T-helper 1 cell treated with Interleukin-12 subunit alpha and Interleukin-12 subunit beta and Interleukin-4 antibody, amounts not matched to agents 30 μg/mL and 1 μg/mL, for 36 hours (primary cell): ENCODE measurements at regions not wholly inside any gene's neighbourhood (a gene's known extent, or its start where the extent isn't known, plus 50 kb on each side); places are given as distances from the start of the nearest gene placed in this dataset.

Source experiments
- H3K27ac Mint-ChIP-seq: one replicate; pipeline ENCODE4 v1.8.0; 2021; ENCODE audit warnings: mild to moderate bottlenecking, mixed read lengths
- H3K27me3 Mint-ChIP-seq: one replicate; pipeline ENCODE4 v1.8.0; 2021; ENCODE audit warnings: low read depth, mixed read lengths
- H3K36me3 Mint-ChIP-seq: one replicate; pipeline ENCODE4 v1.8.0; 2021; ENCODE audit warnings: low read depth, mixed read lengths
- H3K4me1 Mint-ChIP-seq: one replicate; pipeline ENCODE4 v1.8.0; 2021; ENCODE audit warnings: low read depth, mixed read lengths
- H3K4me3 Mint-ChIP-seq: one replicate; pipeline ENCODE4 v1.8.0; 2021; ENCODE audit warnings: mild to moderate bottlenecking, moderate library complexity, mixed read lengths
- H3K9me3 Mint-ChIP-seq: one replicate; pipeline ENCODE4 v1.8.0; 2021; ENCODE audit warnings: mixed read lengths

DNA sequence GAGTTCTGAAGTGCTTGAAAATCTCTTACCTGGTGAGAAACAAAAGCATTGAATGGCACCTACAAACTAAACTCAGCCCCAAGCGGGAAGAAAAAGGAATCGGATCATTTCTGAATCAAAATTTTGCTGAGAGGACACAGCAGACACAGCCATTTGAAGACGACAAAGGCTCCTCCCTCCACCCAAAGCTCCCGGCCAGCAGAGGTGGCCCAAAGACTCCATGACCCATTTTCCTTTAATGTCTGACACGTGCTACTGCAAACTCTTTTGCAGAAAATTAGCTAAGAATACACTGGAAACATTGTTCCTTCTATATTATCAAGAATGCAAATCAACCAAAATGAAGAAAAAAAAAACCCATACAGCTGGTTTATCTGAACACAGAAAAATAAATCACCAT lies 85.9 kb upstream of the FOXN3 start:
- Mint-ChIP-seq H3K36me3 (peaks cover 9% of the 10 kb centered on the region), H3K9me3 (no peaks in the 10 kb centered on the region), H3K4me3 (no peak overlapping the region), H3K27ac (no peak overlapping the region), H3K27me3 (no peaks in the 10 kb centered on the region), H3K4me1 (peaks cover 22% of the 10 kb centered on the region)

DNA sequence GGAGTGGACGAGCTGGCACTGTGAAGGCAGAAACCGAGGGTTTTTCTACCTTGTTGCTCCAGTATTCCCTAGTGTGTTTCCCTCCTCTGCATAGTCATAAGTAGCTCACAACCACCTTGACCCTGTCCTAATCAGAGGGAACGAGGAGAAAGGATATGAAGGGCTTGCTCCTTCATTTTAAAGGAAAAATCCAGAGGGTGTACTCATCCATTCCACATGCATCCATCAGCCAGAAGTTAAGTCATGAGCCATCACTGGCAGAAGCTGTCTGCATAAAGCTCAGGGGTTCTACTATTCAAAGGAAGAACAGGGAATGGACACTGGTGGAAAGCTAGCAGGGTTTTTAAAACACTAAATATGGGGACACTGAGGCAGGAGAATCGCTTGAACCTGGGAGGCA lies 84.3 kb upstream of the FOXN3 start:
- Mint-ChIP-seq H3K27ac (no peak overlapping the region), H3K9me3 (no peaks in the 10 kb centered on the region), H3K36me3 (peaks cover 9% of the 10 kb centered on the region)

DNA sequence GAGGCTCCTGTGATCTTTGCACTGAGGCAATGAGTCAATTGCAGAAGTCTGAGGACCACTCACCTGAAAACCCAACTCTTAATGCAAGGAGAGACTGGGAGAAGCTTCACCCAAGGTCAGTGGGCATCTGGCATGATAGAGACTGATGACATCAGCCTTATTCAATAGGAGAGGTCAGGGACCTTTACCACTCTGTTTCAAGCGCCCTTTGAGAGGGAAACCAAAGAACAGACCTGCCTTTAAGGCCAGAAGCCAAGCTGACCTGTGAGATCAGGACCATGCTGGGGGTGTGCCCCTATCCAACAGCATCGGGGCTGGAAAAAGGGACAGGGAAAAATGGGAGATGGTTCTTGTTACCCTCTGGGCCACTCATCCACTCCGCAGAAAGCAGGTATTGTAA lies 83.3 kb upstream of the FOXN3 start:
- no peaks in the 10 kb centered on the region for H3K27me3 Mint-ChIP-seq
- H3K4me1 Mint-ChIP-seq, result peaks cover 16% of the 10 kb centered on the region
- no peaks in the 10 kb centered on the region for H3K9me3 Mint-ChIP-seq
- no peak overlapping the region for H3K4me3 Mint-ChIP-seq
- H3K27ac Mint-ChIP-seq, result no peak overlapping the region
- peaks cover 9% of the 10 kb centered on the region for H3K36me3 Mint-ChIP-seq

More for the DNA sequence above, 84.3 kb upstream of the FOXN3 start:
- Mint-ChIP-seq H3K4me1 (peaks cover 16% of the 10 kb centered on the region), H3K4me3 (no peak overlapping the region), H3K27me3 (no peaks in the 10 kb centered on the region)

GRCh38 chr14:89498878-89499277 lies 81.8 kb upstream of the FOXN3 start:
- H3K36me3 Mint-ChIP-seq, result peaks cover 8% of the 10 kb centered on the region
- H3K27ac Mint-ChIP-seq, result no peak overlapping the region
- no peak overlapping the region for H3K4me3 Mint-ChIP-seq
- H3K9me3 Mint-ChIP-seq, result no peaks in the 10 kb centered on the region
- no peaks in the 10 kb centered on the region for H3K27me3 Mint-ChIP-seq
- H3K4me1 Mint-ChIP-seq, result peaks cover 4% of the 10 kb centered on the region

GRCh38 chr14:89495718-89496117 lies 78.7 kb upstream of the FOXN3 start:
- H3K9me3 Mint-ChIP-seq, result no peaks in the 10 kb centered on the region
- no peak overlapping the region for H3K4me3 Mint-ChIP-seq

DNA sequence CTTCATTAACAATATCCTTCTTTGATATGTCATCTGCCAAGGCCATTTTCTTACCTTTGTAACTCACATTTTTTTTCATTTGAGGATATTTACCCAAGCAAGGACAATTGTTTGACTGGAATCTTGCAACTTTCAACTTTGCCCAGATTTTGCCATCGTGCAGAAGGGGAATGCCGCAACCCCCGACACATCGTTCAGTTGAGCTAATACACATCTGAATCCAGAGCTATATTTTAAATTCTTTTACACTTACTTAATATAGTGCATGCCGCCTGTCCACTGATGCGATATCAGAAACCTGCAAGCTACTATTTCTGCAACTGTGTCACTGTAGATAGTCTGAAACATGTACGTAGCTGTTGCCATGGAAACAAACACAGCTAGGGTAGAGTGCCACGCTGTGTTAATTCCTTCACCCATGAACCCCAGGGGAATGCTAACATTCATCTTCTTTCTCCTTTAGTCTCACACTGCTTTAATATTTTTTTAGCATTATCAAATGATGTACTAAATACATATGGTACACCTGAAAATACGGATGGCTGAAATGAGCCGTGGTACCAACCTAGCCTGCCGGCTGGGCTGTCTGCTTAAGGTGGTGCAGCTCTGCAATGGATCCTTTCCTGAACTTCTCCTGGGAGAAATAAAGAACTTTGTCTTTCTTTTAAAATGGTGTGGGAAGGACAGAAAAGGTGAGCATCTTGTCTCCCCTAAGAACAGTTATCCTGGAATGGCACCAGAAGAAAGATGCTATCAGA lies 77.0 kb upstream of the FOXN3 start:
- no peaks in the 10 kb centered on the region for H3K9me3 Mint-ChIP-seq
- no peaks in the 10 kb centered on the region for H3K4me1 Mint-ChIP-seq
- H3K4me3 Mint-ChIP-seq, result no peak overlapping the region

More at GRCh38 chr14:89495718-89496117, 78.7 kb upstream of the FOXN3 start:
- H3K36me3 Mint-ChIP-seq, result peaks cover 3% of the 10 kb centered on the region
- H3K27ac Mint-ChIP-seq, result no peak overlapping the region
- H3K27me3 Mint-ChIP-seq, result no peaks in the 10 kb centered on the region
- no peaks in the 10 kb centered on the region for H3K4me1 Mint-ChIP-seq

GRCh38 chr14:89493406-89493805 lies 76.4 kb upstream of the FOXN3 start:
- Mint-ChIP-seq H3K4me1 (no peaks in the 10 kb centered on the region), H3K27me3 (no peaks in the 10 kb centered on the region), H3K9me3 (no peaks in the 10 kb centered on the region), H3K27ac (no peak overlapping the region), H3K36me3 (no peaks in the 10 kb centered on the region), H3K4me3 (no peak overlapping the region)

More for the DNA sequence above, 77.0 kb upstream of the FOXN3 start:
- no peaks in the 10 kb centered on the region for H3K27me3 Mint-ChIP-seq
- H3K36me3 Mint-ChIP-seq, result no peaks in the 10 kb centered on the region
- no peak overlapping the region for H3K27ac Mint-ChIP-seq

- Mint-ChIP-seq H3K27ac (no peak overlapping the region), H3K4me1 (peaks cover 2% of the 10 kb centered on the region)
Observed at GRCh38 chr14:89491711-89492381, 74.8 kb upstream of the FOXN3 start.

DNA sequence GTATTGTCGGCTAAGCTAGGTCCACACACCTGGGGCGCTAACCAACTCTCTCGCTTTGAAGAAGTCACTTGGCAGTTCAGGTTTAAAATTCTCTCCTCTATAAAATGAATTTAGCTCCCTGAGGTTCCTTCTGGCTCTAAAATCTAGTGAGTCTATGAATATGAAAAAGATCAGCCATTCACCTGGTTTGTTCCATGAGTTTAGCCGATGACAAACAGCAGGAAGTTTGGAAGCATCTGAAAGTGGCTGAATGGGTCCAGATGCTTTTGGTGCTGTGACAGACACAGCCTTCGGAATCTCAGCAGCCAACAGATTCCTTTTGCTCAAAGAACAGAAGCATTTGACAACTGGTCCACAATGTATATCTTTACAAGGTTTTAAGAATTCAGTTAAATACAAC lies 73.4 kb upstream of the FOXN3 start:
- no peak overlapping the region for H3K4me3 Mint-ChIP-seq
- no peaks in the 10 kb centered on the region for H3K27me3 Mint-ChIP-seq
- H3K9me3 Mint-ChIP-seq, result no peaks in the 10 kb centered on the region
- H3K36me3 Mint-ChIP-seq, result peaks cover 11% of the 10 kb centered on the region
- H3K27ac Mint-ChIP-seq, result no peak overlapping the region
- H3K4me1 Mint-ChIP-seq, result peaks cover 9% of the 10 kb centered on the region

More at GRCh38 chr14:89491711-89492381, 74.8 kb upstream of the FOXN3 start:
- no peak overlapping the region for H3K4me3 Mint-ChIP-seq
- no peaks in the 10 kb centered on the region for H3K27me3 Mint-ChIP-seq
- no peaks in the 10 kb centered on the region for H3K9me3 Mint-ChIP-seq
- H3K36me3 Mint-ChIP-seq, result no peaks in the 10 kb centered on the region

GRCh38 chr14:89489761-89490437 lies 72.9 kb upstream of the FOXN3 start:
- Mint-ChIP-seq H3K9me3 (no peaks in the 10 kb centered on the region), H3K4me3 (no peak overlapping the region), H3K27me3 (no peaks in the 10 kb centered on the region), H3K27ac (no peak overlapping the region), H3K4me1 (peaks cover 11% of the 10 kb centered on the region), H3K36me3 (peaks cover 14% of the 10 kb centered on the region)

DNA sequence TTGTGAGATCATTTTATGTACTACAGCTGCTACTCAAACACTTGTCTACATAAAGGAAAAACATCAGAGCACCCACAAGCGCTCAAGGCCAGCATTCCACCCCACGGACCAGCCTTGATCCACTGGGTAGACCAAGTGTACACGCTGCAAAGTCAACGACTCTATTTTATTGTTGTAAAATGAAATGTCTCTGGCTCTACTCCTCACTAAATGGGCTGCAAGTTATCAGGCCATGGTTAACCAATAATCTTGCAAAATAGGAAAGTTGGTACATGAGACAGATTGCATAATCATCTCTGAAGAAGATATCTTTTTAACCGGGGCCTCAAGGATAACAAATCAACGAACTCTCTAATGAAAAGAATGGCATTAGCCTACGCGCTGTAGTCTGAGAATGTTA lies 69.9 kb upstream of the FOXN3 start:
- Mint-ChIP-seq H3K27ac (no peak overlapping the region), H3K9me3 (no peaks in the 10 kb centered on the region), H3K4me1 (peaks cover 13% of the 10 kb centered on the region), H3K36me3 (peaks cover 20% of the 10 kb centered on the region), H3K4me3 (no peak overlapping the region), H3K27me3 (no peaks in the 10 kb centered on the region)

DNA sequence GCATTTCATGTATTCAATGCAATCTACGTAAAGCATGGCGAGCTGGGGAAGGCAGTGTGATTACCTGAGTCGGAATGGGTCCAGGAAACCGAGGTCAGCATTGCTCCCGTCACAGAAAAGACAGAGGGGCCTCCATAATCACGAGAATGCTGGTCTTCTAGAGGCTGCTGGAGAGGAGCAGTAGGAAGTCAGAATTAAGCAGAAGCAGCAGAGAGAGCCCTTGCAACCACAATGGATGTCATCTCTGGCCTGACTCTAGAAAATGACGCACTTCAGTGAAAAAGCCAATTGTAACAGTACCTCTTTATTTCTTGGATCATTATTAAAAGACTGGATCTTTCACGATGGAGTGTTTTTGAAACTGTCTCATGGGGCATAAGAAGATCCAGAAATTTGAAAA lies 69.5 kb upstream of the FOXN3 start:
- no peak overlapping the region for H3K4me3 Mint-ChIP-seq

GRCh38 chr14:89485264-89485663 lies 68.2 kb upstream of the FOXN3 start:
- Mint-ChIP-seq H3K9me3 (no peaks in the 10 kb centered on the region), H3K27me3 (no peaks in the 10 kb centered on the region), H3K27ac (peak overlapping the region; percentile 84), H3K4me3 (no peak overlapping the region), H3K4me1 (peaks cover 13% of the 10 kb centered on the region), H3K36me3 (peaks cover 20% of the 10 kb centered on the region)

More for the DNA sequence above, 69.5 kb upstream of the FOXN3 start:
- H3K27ac Mint-ChIP-seq, result no peak overlapping the region
- peaks cover 20% of the 10 kb centered on the region for H3K36me3 Mint-ChIP-seq
- peaks cover 13% of the 10 kb centered on the region for H3K4me1 Mint-ChIP-seq
- H3K9me3 Mint-ChIP-seq, result no peaks in the 10 kb centered on the region
- no peaks in the 10 kb centered on the region for H3K27me3 Mint-ChIP-seq

GRCh38 chr14:89484051-89484844 lies 67.2 kb upstream of the FOXN3 start:
- Mint-ChIP-seq H3K27me3 (no peaks in the 10 kb centered on the region), H3K9me3 (no peaks in the 10 kb centered on the region), H3K4me1 (peaks cover 15% of the 10 kb centered on the region), H3K4me3 (no peak overlapping the region), H3K27ac (no peak overlapping the region), H3K36me3 (peaks cover 20% of the 10 kb centered on the region)
